HEK293 (cell line): ENCODE measurements at regions not wholly inside any gene's neighbourhood (a gene's known extent, or its start where the extent isn't known, plus 50 kb on each side); places are given as distances from the start of the nearest gene placed in this dataset.

Source experiments
- CTCF ChIP-seq: fragments of 450-650 bp; formaldehyde crosslinking; IDR thresholded peaks from 2 replicates; pipeline ENCODE4 v1.5.1; 2016; ENCODE audit warnings: missing biosample characterization, missing genetic modification characterization
- MYNN ChIP-seq: fragments of 450-650 bp; formaldehyde crosslinking; IDR thresholded peaks from 2 replicates; pipeline ENCODE4 v1.5.1; 2016; ENCODE audit warnings: missing biosample characterization, missing genetic modification characterization, borderline replicate concordance
- ZBTB26 ChIP-seq: fragments of 450-650 bp; formaldehyde crosslinking; optimal IDR thresholded peaks from 2 replicates; pipeline ENCODE3; 2016; ENCODE audit warnings: missing biosample characterization, mild to moderate bottlenecking, missing genetic modification characterization
- ZNF174 ChIP-seq: fragments of 450-650 bp; formaldehyde crosslinking; IDR thresholded peaks from 2 replicates; pipeline ENCODE4 v1.5.0; 2017; ENCODE audit warnings: missing biosample characterization, mild to moderate bottlenecking, missing genetic modification characterization
- ZSCAN30 ChIP-seq: fragments of 450-650 bp; IDR thresholded peaks from 2 replicates; pipeline ENCODE4 v1.5.1; 2018; ENCODE audit warnings: missing biosample characterization, mild to moderate bottlenecking, missing genetic modification characterization, moderate library complexity

GRCh38 chr12:124233846-124234640, 60.9 kb upstream of the RFLNA start:
- TF ChIP-seq ZSCAN30 (tag by site-specific recombination) (no peak), CTCF (tag by site-specific recombination) (no peak), ZNF174 (no peak), ZBTB26 (tag by site-specific recombination) (no peak), MYNN (tag by site-specific recombination) (no peak)
